B cell (primary cell): ENCODE measurements at regions not wholly inside any gene's neighbourhood (a gene's known extent, or its start where the extent isn't known, plus 50 kb on each side); places are given as distances from the start of the nearest gene placed in this dataset.

Source experiments
- EZH2 ChIP-seq: IDR thresholded peaks from 2 replicates; pipeline ENCODE4 v1.6.1; 2012; ENCODE audit warnings: borderline replicate concordance, low read depth, mild to moderate bottlenecking, moderate library complexity, low read length; ENCODE audit not compliant: insufficient read depth, poor library complexity, severe bottlenecking
- TF ChIP-seq, protein P1 (sequence below): fragments of 200-600 bp; IDR thresholded peaks from one replicate; pipeline ENCODE4 v1.8.0; 2022; ENCODE audit warnings: antibody characterized with exemption, mild to moderate bottlenecking

GRCh38 chr3:28856796-28857195 is 424.1 kb upstream of the RBMS3 start:
- TF ChIP-seq, protein P1, sequence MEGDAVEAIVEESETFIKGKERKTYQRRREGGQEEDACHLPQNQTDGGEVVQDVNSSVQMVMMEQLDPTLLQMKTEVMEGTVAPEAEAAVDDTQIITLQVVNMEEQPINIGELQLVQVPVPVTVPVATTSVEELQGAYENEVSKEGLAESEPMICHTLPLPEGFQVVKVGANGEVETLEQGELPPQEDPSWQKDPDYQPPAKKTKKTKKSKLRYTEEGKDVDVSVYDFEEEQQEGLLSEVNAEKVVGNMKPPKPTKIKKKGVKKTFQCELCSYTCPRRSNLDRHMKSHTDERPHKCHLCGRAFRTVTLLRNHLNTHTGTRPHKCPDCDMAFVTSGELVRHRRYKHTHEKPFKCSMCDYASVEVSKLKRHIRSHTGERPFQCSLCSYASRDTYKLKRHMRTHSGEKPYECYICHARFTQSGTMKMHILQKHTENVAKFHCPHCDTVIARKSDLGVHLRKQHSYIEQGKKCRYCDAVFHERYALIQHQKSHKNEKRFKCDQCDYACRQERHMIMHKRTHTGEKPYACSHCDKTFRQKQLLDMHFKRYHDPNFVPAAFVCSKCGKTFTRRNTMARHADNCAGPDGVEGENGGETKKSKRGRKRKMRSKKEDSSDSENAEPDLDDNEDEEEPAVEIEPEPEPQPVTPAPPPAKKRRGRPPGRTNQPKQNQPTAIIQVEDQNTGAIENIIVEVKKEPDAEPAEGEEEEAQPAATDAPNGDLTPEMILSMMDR, result no peak
- no peak for TF ChIP-seq EZH2
